Panc1 (cell line): ENCODE measurements at regions not wholly inside any gene's neighbourhood (a gene's known extent, or its start where the extent isn't known, plus 50 kb on each side); places are given as distances from the start of the nearest gene placed in this dataset.

Experiments
- CTCF ChIP-seq: fragments of 450-650 bp; IDR thresholded peaks from 2 replicates; pipeline ENCODE4 v1.5.1; 2017; ENCODE audit warnings: mild to moderate bottlenecking
- POLR2AphosphoS5 ChIP-seq: IDR thresholded peaks from 2 replicates; pipeline ENCODE4 v1.6.1; 2012; ENCODE audit warnings: mild to moderate bottlenecking, low read depth, low read length, moderate library complexity
- TCF7L2 ChIP-seq: IDR thresholded peaks from 2 replicates; pipeline ENCODE4 v1.6.1; 2011; ENCODE audit warnings: mild to moderate bottlenecking, low read depth, low read length, inconsistent platforms

- TF ChIP-seq CTCF (no peak), POLR2AphosphoS5 (no peak), TCF7L2 (no peak)
Measured at GRCh38 chr13:62453761-62454160, 1038.1 kb upstream of the PCDH20 start.
